ENCODE measurements at regions not wholly inside any gene's neighbourhood (a gene's known extent, or its start where the extent isn't known, plus 50 kb on each side); places are given as distances from the start of the nearest gene placed in this dataset.

DNA sequence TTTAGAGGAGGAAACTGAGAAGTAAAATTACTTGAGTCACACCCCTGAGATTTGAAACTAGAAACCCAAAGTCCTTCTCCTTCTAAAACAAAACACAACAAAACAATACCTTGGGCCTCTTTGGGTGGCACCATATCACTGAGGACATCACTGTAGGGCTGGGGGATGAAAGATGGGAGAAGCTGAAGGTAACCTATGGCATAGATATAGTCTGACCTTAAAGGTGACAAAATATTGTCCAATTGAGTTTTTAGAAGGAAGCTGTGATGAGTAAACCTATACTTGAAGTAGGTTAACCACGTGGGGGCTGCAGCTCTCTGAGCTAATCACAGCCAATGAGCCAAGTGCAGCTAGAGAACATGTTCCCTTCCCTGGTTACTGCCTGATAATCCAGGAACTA lies 167.4 kb upstream of the CD180 start:
- TF ChIP-seq POLR2A (IDR thresholded peaks at IDR 0.05; ENCODE audit: low read depth, low read length) = no peak
- TF ChIP-seq POLR2AphosphoS5 (IDR thresholded peaks at IDR 0.05; ENCODE audit: low read depth, low read length) = no peak
- no peak for TF ChIP-seq TAF1 (IDR thresholded peaks at IDR 0.05; ENCODE audit: low read depth, low read length)
